ENCODE measurements at regions not wholly inside any gene's neighbourhood (a gene's known extent, or its start where the extent isn't known, plus 50 kb on each side); places are given as distances from the start of the nearest gene placed in this dataset.

GRCh38 chr13:84255226-84255797 is 373.0 kb upstream of the SLITRK1 start:
- no peak for TF ChIP-seq POLR2A (IDR thresholded peaks at IDR 0.05)
- TF ChIP-seq CTCF (IDR thresholded peaks at IDR 0.05) = no peak
